Heart left ventricle (tissue), 13 donors: ENCODE measurements at regions not wholly inside any gene's neighbourhood (a gene's known extent, or its start where the extent isn't known, plus 50 kb on each side); places are given as distances from the start of the nearest gene placed in this dataset.

Experiments
- CTCF ChIP-seq, 12 donors: fragments of 200-600 bp; sonication (generic) in 4 of 12; IDR thresholded peaks; one replicate each; pipeline versions ENCODE4 v1.5.0 to v1.8.0; 2018 to 2022; ENCODE audit warnings: antibody characterized with exemption in 12 of 12, mild to moderate bottlenecking in 5 of 12
- POLR2A ChIP-seq, 2 donors: fragments of 450-650 bp; IDR thresholded peaks; one replicate each; pipeline ENCODE4 v1.6.1; 2017; ENCODE audit warnings: antibody characterized with exemption in 2 of 2, mild to moderate bottlenecking in 2 of 2, moderate library complexity in 2 of 2
- donor health status: ischemic (EF 13 %, LVEDD 7.1; RV severe dilation, severe dysfunction).
- donor health status: DM: no; HTN: yes; CAD: no.
- donor health status: DM: no; HTN: no; CAD: no.
- donor health status: ischemic (EF 25% LVEDD 6.9; RV normal size, moderate dysfunction).
- donor health status: ischemic (EF 25% LVEDD 5.7; RV mildly dilated, moderate dysfunction).
- donor health status: ischemic (EF 35%, LVEDD 5.7; RV mildly dilated, moderate dysfunction).
- donor health status: nonischemic (EF 11% LVEDD 7.7; RV severe dilation, severe dysfunction).
- donor health status: DM: yes; HTN: yes; CAD: no.
- donor health status: PGD.
- donor health status: ischemic (EF 29% LVEDD 5.4; RV normal size, mild dysfunction).
- donor health status: nonischemic (EF 23%, LVEDD 6.1; RV moderate dilation, normal function).

DNA sequence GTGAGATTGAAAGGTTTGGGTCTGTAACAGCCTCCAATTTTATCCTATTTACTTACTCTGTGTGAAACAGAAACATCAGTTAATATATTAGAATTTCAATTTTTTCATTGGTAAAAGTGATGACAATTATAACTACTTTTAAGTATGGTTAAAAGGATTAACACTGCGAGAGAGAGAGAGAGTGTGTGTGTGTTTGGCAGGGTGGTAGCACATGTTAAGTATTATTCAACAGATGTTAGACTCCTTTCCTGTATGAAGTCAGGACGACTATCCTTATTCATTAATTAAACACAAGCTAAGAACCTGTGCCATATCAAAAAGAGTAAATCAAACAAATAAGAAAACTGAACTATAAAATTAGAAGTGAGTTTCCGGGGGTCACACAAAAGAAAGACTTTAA is 662.5 kb downstream of the PLPP3 start:
- TF ChIP-seq CTCF (IDR thresholded peaks at IDR 0.05): no peak
- no peak for TF ChIP-seq POLR2A (IDR thresholded peaks at IDR 0.05)
